ENCODE measurements at regions not wholly inside any gene's neighbourhood (a gene's known extent, or its start where the extent isn't known, plus 50 kb on each side); places are given as distances from the start of the nearest gene placed in this dataset.

GRCh38 chr7:45978010-45978681, 57.1 kb upstream of the IGFBP3 start:
- TF ChIP-seq POLR2AphosphoS5 (IDR thresholded peaks at IDR 0.05; ENCODE audit: borderline replicate concordance, low read depth, low read length): no peak
- H3K9ac ChIP-seq (ENCODE audit: insufficient read length): no peak overlapping the region
- H3K4me3 ChIP-seq: no peak overlapping the region
- H3K27ac ChIP-seq: no peak overlapping the region
- H3K36me3 ChIP-seq (ENCODE audit: insufficient read depth, low read length): no peaks in the 10 kb centered on the region
- no peaks in the 10 kb centered on the region for H3K9me3 ChIP-seq (ENCODE audit: low read depth, low read length)
- DNase-seq (ENCODE audit: low read depth, low spot score): no peak

- H3K4me3 ChIP-seq: no peak overlapping the region
Measured at GRCh38 chr7:45977256-45977780, 56.2 kb upstream of the IGFBP3 start.

GRCh38 chr7:45976485-45976856, 55.4 kb upstream of the IGFBP3 start:
- Histone ChIP-seq H3K36me3 (ENCODE audit: insufficient read depth, low read length) (no peaks in the 10 kb centered on the region), H3K27ac (no peak overlapping the region), H3K4me3 (no peak overlapping the region), H3K9ac (ENCODE audit: insufficient read length) (no peak overlapping the region), H3K9me3 (ENCODE audit: low read depth, low read length) (no peaks in the 10 kb centered on the region)
- TF ChIP-seq FOXP2 (optimal IDR thresholded peaks at IDR 0.05; ENCODE audit: control extremely low read depth, extremely low read length, insufficient read depth) (no peak), POLR2AphosphoS5 (IDR thresholded peaks at IDR 0.05; ENCODE audit: borderline replicate concordance, low read depth, low read length) (no peak), EZH2 (IDR thresholded peaks at IDR 0.05) (no peak)
- no peak for DNase-seq (ENCODE audit: low read depth, low spot score)

More at GRCh38 chr7:45977256-45977780, 56.2 kb upstream of the IGFBP3 start:
- H3K27ac ChIP-seq: no peak overlapping the region
- H3K36me3 ChIP-seq (ENCODE audit: insufficient read depth, low read length): no peaks in the 10 kb centered on the region
- no peaks in the 10 kb centered on the region for H3K9me3 ChIP-seq (ENCODE audit: low read depth, low read length)
- no peak for DNase-seq (ENCODE audit: low read depth, low spot score)
- TF ChIP-seq POLR2AphosphoS5 (IDR thresholded peaks at IDR 0.05; ENCODE audit: borderline replicate concordance, low read depth, low read length): no peak
- no peak for TF ChIP-seq FOXP2 (optimal IDR thresholded peaks at IDR 0.05; ENCODE audit: control extremely low read depth, extremely low read length, insufficient read depth)
- TF ChIP-seq EZH2 (IDR thresholded peaks at IDR 0.05): no peak
- H3K9ac ChIP-seq (ENCODE audit: insufficient read length): no peak overlapping the region

GRCh38 chr7:45975847-45976484, 54.9 kb upstream of the IGFBP3 start:
- no peaks in the 10 kb centered on the region for H3K36me3 ChIP-seq (ENCODE audit: insufficient read depth, low read length)
- no peaks in the 10 kb centered on the region for H3K9me3 ChIP-seq (ENCODE audit: low read depth, low read length)
- no peak overlapping the region for H3K9ac ChIP-seq (ENCODE audit: insufficient read length)
- TF ChIP-seq FOXP2 (optimal IDR thresholded peaks at IDR 0.05; ENCODE audit: control extremely low read depth, extremely low read length, insufficient read depth): no peak
- no peak for TF ChIP-seq EZH2 (IDR thresholded peaks at IDR 0.05)
- TF ChIP-seq POLR2AphosphoS5 (IDR thresholded peaks at IDR 0.05; ENCODE audit: borderline replicate concordance, low read depth, low read length): no peak
- no peak overlapping the region for H3K27ac ChIP-seq
- DNase-seq (ENCODE audit: low read depth, low spot score): no peak
- no peak overlapping the region for H3K4me3 ChIP-seq

GRCh38 chr7:45975367-45975766, 54.3 kb upstream of the IGFBP3 start:
- no peaks in the 10 kb centered on the region for H3K36me3 ChIP-seq (ENCODE audit: insufficient read depth, low read length)
- H3K27ac ChIP-seq: no peak overlapping the region
- no peaks in the 10 kb centered on the region for H3K9me3 ChIP-seq (ENCODE audit: low read depth, low read length)
- H3K9ac ChIP-seq (ENCODE audit: insufficient read length): no peak overlapping the region
- no peak for TF ChIP-seq POLR2AphosphoS5 (IDR thresholded peaks at IDR 0.05; ENCODE audit: borderline replicate concordance, low read depth, low read length)
- no peak for TF ChIP-seq EZH2 (IDR thresholded peaks at IDR 0.05)
- TF ChIP-seq FOXP2 (optimal IDR thresholded peaks at IDR 0.05; ENCODE audit: control extremely low read depth, extremely low read length, insufficient read depth): no peak
- H3K4me3 ChIP-seq: no peak overlapping the region
- DNase-seq (ENCODE audit: low read depth, low spot score): no peak

GRCh38 chr7:45974540-45975360, 53.7 kb upstream of the IGFBP3 start:
- H3K9me3 ChIP-seq (ENCODE audit: low read depth, low read length): no peaks in the 10 kb centered on the region
- H3K9ac ChIP-seq (ENCODE audit: insufficient read length): no peak overlapping the region
- no peak for TF ChIP-seq POLR2AphosphoS5 (IDR thresholded peaks at IDR 0.05; ENCODE audit: borderline replicate concordance, low read depth, low read length)
- TF ChIP-seq EZH2 (IDR thresholded peaks at IDR 0.05): no peak
- TF ChIP-seq FOXP2 (optimal IDR thresholded peaks at IDR 0.05; ENCODE audit: control extremely low read depth, extremely low read length, insufficient read depth): no peak
- H3K27ac ChIP-seq: no peak overlapping the region
- DNase-seq (ENCODE audit: low read depth, low spot score): no peak
- H3K36me3 ChIP-seq (ENCODE audit: insufficient read depth, low read length): no peaks in the 10 kb centered on the region
- H3K4me3 ChIP-seq: no peak overlapping the region

GRCh38 chr7:45973725-45974532, 52.9 kb upstream of the IGFBP3 start:
- no peak overlapping the region for H3K4me3 ChIP-seq
- H3K9me3 ChIP-seq (ENCODE audit: low read depth, low read length): no peaks in the 10 kb centered on the region
- H3K27ac ChIP-seq: no peak overlapping the region
- TF ChIP-seq EZH2 (IDR thresholded peaks at IDR 0.05): no peak
- no peak for TF ChIP-seq POLR2AphosphoS5 (IDR thresholded peaks at IDR 0.05; ENCODE audit: borderline replicate concordance, low read depth, low read length)
- TF ChIP-seq FOXP2 (optimal IDR thresholded peaks at IDR 0.05; ENCODE audit: control extremely low read depth, extremely low read length, insufficient read depth): no peak
- no peak overlapping the region for H3K9ac ChIP-seq (ENCODE audit: insufficient read length)
- no peaks in the 10 kb centered on the region for H3K36me3 ChIP-seq (ENCODE audit: insufficient read depth, low read length)
- no peak for DNase-seq (ENCODE audit: low read depth, low spot score)

All from SK-N-MC (cell line).